ENCODE measurements at regions not wholly inside any gene's neighbourhood (a gene's known extent, or its start where the extent isn't known, plus 50 kb on each side); places are given as distances from the start of the nearest gene placed in this dataset.

- no peaks in the 10 kb centered on the region for H4K20me1 ChIP-seq (ENCODE audit: control insufficient read depth, insufficient read depth)
- H3K4me3 ChIP-seq: no peak overlapping the region
- ChIA-PET POLR2A (no interaction called here), RAD21 (ENCODE audit: unreplicated experiment) (no interaction called here), SMC1A (ENCODE audit: uncharacterized antibody, unreplicated experiment) (interaction anchor here (0.8 kb wide), 1 partner anchor 322 kb away, joined by 3 read pairs; no protein-coding TSS in a partner anchor), CTCF (no interaction called here)
- H3K36me3 ChIP-seq (ENCODE audit: control insufficient read depth in 2 of 2, insufficient read depth in 2 of 2, low read length in 1 of 2): no peaks in the 10 kb centered on the region
- H2AFZ ChIP-seq (ENCODE audit: control insufficient read depth, low read depth, low read length): no peak overlapping the region
- no peak overlapping the region for H3K9ac ChIP-seq (ENCODE audit: control insufficient read depth, insufficient read depth, low read length)
- no peaks in the 10 kb centered on the region for H3K4me1 ChIP-seq (ENCODE audit: control insufficient read depth, insufficient read depth, low read length)
- H3K9me3 ChIP-seq (replicated peaks; ENCODE audit: control insufficient read depth, insufficient read depth, low read length): no peaks in the 10 kb centered on the region
- in situ Hi-C loops (cut with MboI) (no loop called here), intact Hi-C loops (cut with micrococcal nuclease; ENCODE audit: unreplicated experiment) (no loop called here)
- no peaks in the 10 kb centered on the region for H3K79me2 ChIP-seq (ENCODE audit: control insufficient read depth, insufficient read depth, low read length)
- DNase-seq (ENCODE audit: low read depth, low spot score): no peak
- no peak for FAIRE-seq
- no peak for ATAC-seq
- H3K4me2 ChIP-seq (ENCODE audit: control insufficient read depth, insufficient read depth): no peak overlapping the region
- no peak overlapping the region for H3K27ac ChIP-seq (ENCODE audit: control insufficient read depth, insufficient read depth)
- no TSS peak for BruUV-seq (replicated peaks)
- H3K27me3 ChIP-seq (replicated peaks in 1 of 2; ENCODE audit: control insufficient read depth in 2 of 2, insufficient read depth in 2 of 2, low read length in 1 of 2): no peaks in the 10 kb centered on the region
- TF ChIP-seq USF1 (IDR thresholded peaks at IDR 0.05; ENCODE audit: borderline replicate concordance, extremely low read length, insufficient read depth, low read depth, low read length) (no peak), TCF7 (IDR thresholded peaks at IDR 0.05; ENCODE audit: borderline replicate concordance) (no peak), ESRRA (IDR thresholded peaks at IDR 0.05; ENCODE audit: low read length) (no peak), WRNIP1 (IDR thresholded peaks at IDR 0.05; ENCODE audit: borderline replicate concordance, low read depth, low read length) (no peak), CREM (IDR thresholded peaks at IDR 0.05; ENCODE audit: low read depth) (no peak), SKIL (IDR thresholded peaks at IDR 0.05; ENCODE audit: low read depth, poor library complexity, severe bottlenecking) (no peak), RCOR1 (conservative IDR thresholded peaks at IDR 0.05; ENCODE audit: low read depth, low read length) (no peak), NKRF (conservative IDR thresholded peaks at IDR 0.05) (no peak), MTA2 (IDR thresholded peaks at IDR 0.05; ENCODE audit: low read depth) (no peak), MAX (IDR thresholded peaks at IDR 0.05; ENCODE audit: low read depth, low read length) (no peak), TCF3 (IDR thresholded peaks at IDR 0.05; ENCODE audit: borderline replicate concordance, insufficient read depth, low read depth, low read length) (no peak), ZBTB4 (CRISPR knock-in tag; IDR thresholded peaks at IDR 0.05) (no peak), CTCF (IDR thresholded peaks at IDR 0.05 in 2 of 3, conservative IDR thresholded peaks at IDR 0.05 in 1 of 3; ENCODE audit: control insufficient read depth in 2 of 3, extremely low read depth in 1 of 3, insufficient read depth in 1 of 3, low read depth in 3 of 3, low read length in 3 of 3) (no peak), CEBPB (IDR thresholded peaks at IDR 0.05; ENCODE audit: borderline replicate concordance in 1 of 2, low read depth in 2 of 2, low read length in 2 of 2) (no peak)
Measured at GRCh38 chr4:130486841-130487240, 1390.9 kb downstream of the C4orf33 start.

Measured in GM12878 (cell line).